GM12878 (cell line): ENCODE measurements at regions not wholly inside any gene's neighbourhood (a gene's known extent, or its start where the extent isn't known, plus 50 kb on each side); places are given as distances from the start of the nearest gene placed in this dataset.

ENCODE experiments used
- ATAC-seq: fragments of 200-7000 bp; cut with Tn5 transposase; 3 replicates; pipeline ENCODE4 v1.9.1; 2020; ENCODE audit warnings: mild to moderate bottlenecking, moderate library complexity
- BruUV-seq: library from RNA; stranded (reverse); fragments of 400-500 nt; replicated peaks from 2 replicates; lab custom pipeline; 2021; lab: Mats Ljungman, UMichigan
- CTCF ChIA-PET: fragments of 300-600 bp; sonication (Branson Sonifier 250); formaldehyde crosslinking; extraction: SDS; loops from one replicate; lab custom pipeline; 2021; ENCODE audit warnings: inconsistent platforms; lab: Yijun Ruan, JAX
- POLR2A ChIA-PET: fragments of 350-600 bp; formaldehyde crosslinking; extraction: SDS; loops from one replicate; lab custom pipeline; 2021; ENCODE audit warnings: inconsistent platforms; lab: Charles Lee
- RAD21 ChIA-PET: fragments of 300-600 bp; sonication (Branson Sonifier 250); formaldehyde crosslinking; loops from one replicate; lab custom pipeline; 2023; ENCODE audit warnings: antibody characterized with exemption; ENCODE audit not compliant: unreplicated experiment; lab: Charles Lee
- SMC1A ChIA-PET: fragments of 300-600 bp; sonication (Branson Sonifier 250); formaldehyde crosslinking; loops from one replicate; lab custom pipeline; 2023; ENCODE audit not compliant: unreplicated experiment, uncharacterized antibody; lab: Charles Lee
- DNase-seq: peaks from one replicate; pipeline ENCODE4 v3.0.0-alpha.2; 2011; ENCODE audit warnings: low read depth, low spot score
- FAIRE-seq: peaks from 3 replicates; lab custom pipeline; 2011; peaks lifted over from hg19 to GRCh38; lab: Jason Lieb, UNC
- H2AFZ ChIP-seq: 2 replicates; pipeline ENCODE4 v1.6.0; 2011; ENCODE audit warnings: low read depth, low read length, control low read depth; ENCODE audit not compliant: control insufficient read depth
- H3K27ac ChIP-seq: 2 replicates; pipeline ENCODE4 v1.5.1; 2011; ENCODE audit warnings: control low read depth; ENCODE audit not compliant: control insufficient read depth, insufficient read depth
- H3K27me3 ChIP-seq, 2 experiments: replicated peaks in 1 of 2; 2 replicates each; pipeline versions ENCODE4 v1.6.0 to v1.6.1; 2011; ENCODE audit warnings: low read length in 1 of 2; ENCODE audit not compliant: control insufficient read depth in 2 of 2, insufficient read depth in 2 of 2
- H3K36me3 ChIP-seq, 2 experiments: 2 replicates each; pipeline ENCODE4 v1.5.1; 2011; ENCODE audit warnings: low read length in 1 of 2; ENCODE audit not compliant: control insufficient read depth in 2 of 2, insufficient read depth in 2 of 2
- H3K4me1 ChIP-seq: 2 replicates; pipeline ENCODE4 v1.6.1; 2011; ENCODE audit warnings: mild to moderate bottlenecking, low read length, moderate library complexity, mixed read lengths; ENCODE audit not compliant: control insufficient read depth, insufficient read depth
- H3K4me2 ChIP-seq: 2 replicates; pipeline ENCODE4 v1.6.0; 2011; ENCODE audit warnings: control low read depth; ENCODE audit not compliant: control insufficient read depth, insufficient read depth
- H3K4me3 ChIP-seq: fragments of 200-600 bp; sonication (generic); 2 replicates; pipeline ENCODE4 v1.5.1; 2016
- H3K79me2 ChIP-seq: 2 replicates; pipeline ENCODE4 v1.6.0; 2011; ENCODE audit warnings: low read length; ENCODE audit not compliant: control insufficient read depth, insufficient read depth
- H3K9ac ChIP-seq: 2 replicates; pipeline ENCODE4 v1.8.0; 2011; ENCODE audit warnings: low read length, control low read depth, mixed read lengths; ENCODE audit not compliant: control insufficient read depth, insufficient read depth
- H3K9me3 ChIP-seq: replicated peaks from 3 replicates; pipeline ENCODE4 v1.5.1; 2011; ENCODE audit warnings: mild to moderate bottlenecking, low read length; ENCODE audit not compliant: control insufficient read depth, insufficient read depth
- H4K20me1 ChIP-seq: 2 replicates; pipeline ENCODE4 v1.6.0; 2011; ENCODE audit not compliant: control insufficient read depth, insufficient read depth
- ASH2L ChIP-seq: fragments of 300-600, 200-600 bp; sonication (generic); IDR thresholded peaks from 2 replicates; pipeline ENCODE4 v1.6.1; 2017; ENCODE audit warnings: low read depth, mild to moderate bottlenecking, borderline replicate concordance
- ESRRA ChIP-seq: IDR thresholded peaks from 2 replicates; pipeline ENCODE4 v1.6.1; 2012; ENCODE audit warnings: mild to moderate bottlenecking, low read length, improper control_type of control experiment
- FOXK2 ChIP-seq: fragments of 450-650 bp; IDR thresholded peaks from 2 replicates; pipeline ENCODE4 v1.6.1; 2017; ENCODE audit warnings: mild to moderate bottlenecking, moderate library complexity
- GATAD2B ChIP-seq: fragments of 450-650 bp; conservative IDR thresholded peaks from 2 replicates; pipeline ENCODE4 v1.6.1; 2017; ENCODE audit warnings: low read depth, mild to moderate bottlenecking, moderate library complexity
- HDAC6 ChIP-seq: fragments of 200-600 bp; sonication (generic); IDR thresholded peaks from one replicate; pipeline ENCODE4 v1.8.0; 2017; ENCODE audit warnings: antibody characterized with exemption; ENCODE audit not compliant: unreplicated experiment
- IKZF1 ChIP-seq: fragments of 450-650 bp; conservative IDR thresholded peaks from 2 replicates; pipeline ENCODE4 v1.6.1; 2017; ENCODE audit warnings: antibody characterized with exemption, mild to moderate bottlenecking
- IKZF2 ChIP-seq, 2 experiments: fragments of 450-650 bp; IDR thresholded peaks; 2 replicates each; pipeline ENCODE4 v1.6.1; 2017; ENCODE audit warnings: mild to moderate bottlenecking in 2 of 2, moderate library complexity in 2 of 2
- NFYB ChIP-seq: IDR thresholded peaks from 2 replicates; pipeline ENCODE4 v1.6.1; 2011; ENCODE audit warnings: low read depth, mild to moderate bottlenecking, low read length, improper control_type of control experiment, moderate library complexity; ENCODE audit not compliant: insufficient read depth
- NR2C2 ChIP-seq: IDR thresholded peaks from 2 replicates; pipeline ENCODE4 v1.6.1; 2011; ENCODE audit warnings: borderline replicate concordance, low read depth; ENCODE audit not compliant: control insufficient read depth, insufficient read length
- SREBF2 ChIP-seq: IDR thresholded peaks from 2 replicates; pipeline ENCODE4 v1.6.1; 2012; ENCODE audit warnings: mild to moderate bottlenecking, low read length
- SRF ChIP-seq, 2 experiments: IDR thresholded peaks; 2 replicates each; pipeline ENCODE4 v1.6.1; 2011; ENCODE audit warnings: low read depth in 2 of 2, low read length in 2 of 2, mild to moderate bottlenecking in 1 of 2, moderate library complexity in 1 of 2
- WRNIP1 ChIP-seq: IDR thresholded peaks from 2 replicates; pipeline ENCODE4 v1.6.1; 2011; ENCODE audit warnings: low read depth, low read length, improper control_type of control experiment, borderline replicate concordance
- ZNF384 ChIP-seq: IDR thresholded peaks from 2 replicates; pipeline ENCODE4 v1.6.1; 2012; ENCODE audit warnings: low read depth, mild to moderate bottlenecking, low read length, improper control_type of control experiment, borderline replicate concordance
- ZZZ3 ChIP-seq: IDR thresholded peaks from 2 replicates; pipeline ENCODE4 v1.6.1; 2011; ENCODE audit warnings: low read depth; ENCODE audit not compliant: control insufficient read depth, insufficient read length
- WGBS: methylation state at CpG from one replicate; pipeline ENCODE4 v1.1.6; 2016; ENCODE audit warnings: low lambda C conversion rate; ENCODE audit not compliant: insufficient replicate concordance, insufficient coverage; ENCODE audit errors: missing lambda C conversion rate; 5-methylcytosine and 5-hydroxymethylcytosine counted together
- in situ Hi-C: fragments of 300-500 bp; cut with MboI; formaldehyde crosslinking; loops from 9 replicates; pipeline ENCODE4 v1.14.3; 2018; ENCODE audit warnings: mixed read lengths
- intact Hi-C: fragments of 100-400 bp; cut with micrococcal nuclease; formaldehyde crosslinking; loops from one replicate; pipeline ENCODE4 v1.14.2; 2022; ENCODE audit not compliant: unreplicated experiment
- TF ChIP-seq, protein P1 (sequence below): fragments of 450-650 bp; IDR thresholded peaks from 2 replicates; pipeline ENCODE4 v1.6.1; 2017; ENCODE audit warnings: antibody characterized with exemption, mild to moderate bottlenecking, moderate library complexity

DNA sequence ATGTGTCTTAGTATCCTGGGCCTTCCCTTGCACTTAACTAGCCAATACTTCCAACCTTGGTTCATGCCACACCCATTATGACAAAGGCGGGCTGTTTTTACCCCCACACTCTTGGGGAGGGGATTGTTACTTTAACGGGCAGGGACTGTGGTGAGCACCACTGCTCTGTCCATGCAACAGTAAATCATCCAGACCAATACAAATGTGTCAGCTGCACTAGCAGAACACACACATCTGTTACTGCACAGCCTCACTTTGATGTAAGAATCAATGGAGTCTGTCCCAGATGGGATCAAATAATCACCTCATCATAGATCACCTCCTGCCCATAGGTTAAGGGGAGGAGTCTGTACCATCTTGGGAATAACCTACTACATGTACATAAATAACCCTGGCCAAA, 58.1 kb downstream of the NPAP1 start:
- in situ Hi-C loops = no loop called here
- Histone ChIP-seq H3K9ac (no peak overlapping the region), H3K9me3 (no peaks in the 10 kb centered on the region; the same call in 2 of the 3 replicates), H3K36me3 (no peaks in the 10 kb centered on the region), H3K4me2 (no peak overlapping the region), H3K27ac (no peak overlapping the region), H3K4me3 (no peak overlapping the region), H2AFZ (no peak overlapping the region), H3K79me2 (no peaks in the 10 kb centered on the region), H4K20me1 (no peaks in the 10 kb centered on the region), H3K4me1 (no peaks in the 10 kb centered on the region), H3K27me3 (no peaks in the 10 kb centered on the region)
- WGBS = 47% methylated on average over 2 of the region's 2 CpGs
- SMC1A ChIA-PET = no interaction called here
- BruUV-seq = no TSS peak
- POLR2A ChIA-PET = no interaction called here
- ATAC-seq = no peak
- DNase-seq = no peak
- TF ChIP-seq IKZF2 (IDR thresholded peaks at IDR 0.05) (no peak), ZNF384 (no peak), IKZF1 (no peak), SREBF2 (no peak), ASH2L (no peak), NR2C2 (no peak), SRF (IDR thresholded peaks at IDR 0.05; ENCODE audit: low read depth in 2 of 2, low read length in 2 of 2) (no peak), FOXK2 (no peak), WRNIP1 (no peak), ZZZ3 (no peak), ESRRA (no peak), HDAC6 (no peak), NFYB (no peak), GATAD2B (no peak)
- TF ChIP-seq, protein P1, sequence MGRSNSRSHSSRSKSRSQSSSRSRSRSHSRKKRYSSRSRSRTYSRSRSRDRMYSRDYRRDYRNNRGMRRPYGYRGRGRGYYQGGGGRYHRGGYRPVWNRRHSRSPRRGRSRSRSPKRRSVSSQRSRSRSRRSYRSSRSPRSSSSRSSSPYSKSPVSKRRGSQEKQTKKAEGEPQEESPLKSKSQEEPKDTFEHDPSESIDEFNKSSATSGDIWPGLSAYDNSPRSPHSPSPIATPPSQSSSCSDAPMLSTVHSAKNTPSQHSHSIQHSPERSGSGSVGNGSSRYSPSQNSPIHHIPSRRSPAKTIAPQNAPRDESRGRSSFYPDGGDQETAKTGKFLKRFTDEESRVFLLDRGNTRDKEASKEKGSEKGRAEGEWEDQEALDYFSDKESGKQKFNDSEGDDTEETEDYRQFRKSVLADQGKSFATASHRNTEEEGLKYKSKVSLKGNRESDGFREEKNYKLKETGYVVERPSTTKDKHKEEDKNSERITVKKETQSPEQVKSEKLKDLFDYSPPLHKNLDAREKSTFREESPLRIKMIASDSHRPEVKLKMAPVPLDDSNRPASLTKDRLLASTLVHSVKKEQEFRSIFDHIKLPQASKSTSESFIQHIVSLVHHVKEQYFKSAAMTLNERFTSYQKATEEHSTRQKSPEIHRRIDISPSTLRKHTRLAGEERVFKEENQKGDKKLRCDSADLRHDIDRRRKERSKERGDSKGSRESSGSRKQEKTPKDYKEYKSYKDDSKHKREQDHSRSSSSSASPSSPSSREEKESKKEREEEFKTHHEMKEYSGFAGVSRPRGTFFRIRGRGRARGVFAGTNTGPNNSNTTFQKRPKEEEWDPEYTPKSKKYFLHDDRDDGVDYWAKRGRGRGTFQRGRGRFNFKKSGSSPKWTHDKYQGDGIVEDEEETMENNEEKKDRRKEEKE = no peak
- intact Hi-C loops = no loop called here
- CTCF ChIA-PET = no interaction called here
- no peak for FAIRE-seq
- RAD21 ChIA-PET = no interaction called here
